Peyer's patch (tissue), 4 donors: ENCODE measurements at regions not wholly inside any gene's neighbourhood (a gene's known extent, or its start where the extent isn't known, plus 50 kb on each side); places are given as distances from the start of the nearest gene placed in this dataset.

Source experiments
- CTCF ChIP-seq, 6 experiments: fragments of 450-650 bp in 4 of 6; fragments of 200-600 bp in 2 of 6; sonication (generic) in 1 of 6; IDR thresholded peaks; one replicate each; pipeline ENCODE4 v1.5.1; 2017 to 2019; ENCODE audit warnings: antibody characterized with exemption in 6 of 6, mild to moderate bottlenecking in 3 of 6, moderate library complexity in 1 of 6
- POLR2A ChIP-seq, 2 donors: fragments of 450-650 bp; IDR thresholded peaks; one replicate each; pipeline ENCODE4 v1.5.1; 2017; ENCODE audit warnings: antibody characterized with exemption in 2 of 2, mild to moderate bottlenecking in 2 of 2, moderate library complexity in 2 of 2

GRCh38 chr1:22263359-22263758 is 120.5 kb upstream of the WNT4 start:
- TF ChIP-seq CTCF (IDR thresholded peaks at IDR 0.05): no peak
- TF ChIP-seq POLR2A (IDR thresholded peaks at IDR 0.05): no peak
